K562 (cell line): ENCODE measurements at regions not wholly inside any gene's neighbourhood (a gene's known extent, or its start where the extent isn't known, plus 50 kb on each side); places are given as distances from the start of the nearest gene placed in this dataset.

Experiments used
- CEBPZ ChIP-seq: fragments of 150-350 bp; IDR thresholded peaks from 2 replicates; pipeline ENCODE4 v1.6.1; 2014; ENCODE audit warnings: low read depth, mild to moderate bottlenecking, low read length, borderline replicate concordance
- HDAC6 ChIP-seq: IDR thresholded peaks from 2 replicates; pipeline ENCODE4 v1.6.1; 2012; ENCODE audit warnings: low read depth, mild to moderate bottlenecking, control low read depth, inconsistent platforms, low read length, moderate library complexity
- KDM5B ChIP-seq: fragments of 200-600 bp; sonication (generic); IDR thresholded peaks from 2 replicates; pipeline ENCODE4 v1.6.1; 2012; ENCODE audit warnings: low read depth, mild to moderate bottlenecking, moderate library complexity, low read length, control low read depth, inconsistent platforms; ENCODE audit not compliant: insufficient replicate concordance
- PHF8 ChIP-seq: fragments of 200-600 bp; sonication (generic); IDR thresholded peaks from 2 replicates; pipeline ENCODE4 v1.6.1; 2012; ENCODE audit warnings: mixed run types, mild to moderate bottlenecking, inconsistent platforms, low read length, moderate library complexity, borderline replicate concordance
- PPARD ChIP-seq: fragments of 250-450 bp; sonication (Bioruptor Pico); IDR thresholded peaks from 2 replicates; pipeline ENCODE4 v1.8.0; 2022; ENCODE audit warnings: inconsistent platforms, mild to moderate bottlenecking, moderate library complexity
- RFX1 ChIP-seq: fragments of 450-650 bp; IDR thresholded peaks from 2 replicates; pipeline ENCODE4 v1.6.1; 2016; ENCODE audit warnings: mild to moderate bottlenecking, moderate library complexity
- TCF7L2 ChIP-seq: fragments of 150-350 bp; IDR thresholded peaks from 2 replicates; pipeline ENCODE4 v1.6.1; 2016; ENCODE audit warnings: low read depth, mild to moderate bottlenecking, low read length, moderate library complexity
- TRIM24 ChIP-seq, 2 experiments: fragments of 450-650 bp; IDR thresholded peaks; 2 replicates each; pipeline ENCODE4 v1.6.1; 2016
- TF ChIP-seq, protein P1 (sequence below), 2 experiments: fragments of 450-650 bp in 1 of 2; sonication (generic) in 1 of 2; formaldehyde crosslinking; conservative IDR thresholded peaks; 2 replicates each; pipeline versions ENCODE4 v1.4.0 to v1.8.1; 2020 to 2022; ENCODE audit warnings: mild to moderate bottlenecking in 1 of 2, missing genetic modification reagents in 1 of 2

GRCh38 chr22:48940266-48941032, 887.2 kb downstream of the BRD1 start:
- TF ChIP-seq PHF8 = no peak
- no peak for TF ChIP-seq PPARD
- TF ChIP-seq TCF7L2 = no peak
- no peak for TF ChIP-seq TRIM24 (IDR thresholded peaks at IDR 0.05)
- TF ChIP-seq KDM5B = no peak
- no peak for TF ChIP-seq HDAC6
- TF ChIP-seq, protein P1, sequence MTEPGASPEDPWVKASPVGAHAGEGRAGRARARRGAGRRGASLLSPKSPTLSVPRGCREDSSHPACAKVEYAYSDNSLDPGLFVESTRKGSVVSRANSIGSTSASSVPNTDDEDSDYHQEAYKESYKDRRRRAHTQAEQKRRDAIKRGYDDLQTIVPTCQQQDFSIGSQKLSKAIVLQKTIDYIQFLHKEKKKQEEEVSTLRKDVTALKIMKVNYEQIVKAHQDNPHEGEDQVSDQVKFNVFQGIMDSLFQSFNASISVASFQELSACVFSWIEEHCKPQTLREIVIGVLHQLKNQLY (CRISPR knock-in tag; conservative IDR thresholded peaks at IDR 0.05) = no peak
- no peak for TF ChIP-seq CEBPZ
- no peak for TF ChIP-seq RFX1
